Fibroblast of lung (primary cell): ENCODE measurements at regions not wholly inside any gene's neighbourhood (a gene's known extent, or its start where the extent isn't known, plus 50 kb on each side); places are given as distances from the start of the nearest gene placed in this dataset.

Experiments used
- EZH2 ChIP-seq: IDR thresholded peaks from 2 replicates; pipeline ENCODE4 v1.5.1; 2012; ENCODE audit warnings: low read length, control low read depth, mild to moderate bottlenecking; ENCODE audit errors: missing control alignments
- TF ChIP-seq, protein P1 (sequence below), 2 donors: IDR thresholded peaks in 1 of 2; conservative IDR thresholded peaks in 1 of 2; 1 replicate in 1 of 2; 2 replicates in 1 of 2; pipeline ENCODE4 v1.5.1; 2011 to 2012; ENCODE audit warnings: low read length in 2 of 2, control low read depth in 1 of 2, inconsistent platforms in 1 of 2, low read depth in 1 of 2, mild to moderate bottlenecking in 1 of 2

DNA sequence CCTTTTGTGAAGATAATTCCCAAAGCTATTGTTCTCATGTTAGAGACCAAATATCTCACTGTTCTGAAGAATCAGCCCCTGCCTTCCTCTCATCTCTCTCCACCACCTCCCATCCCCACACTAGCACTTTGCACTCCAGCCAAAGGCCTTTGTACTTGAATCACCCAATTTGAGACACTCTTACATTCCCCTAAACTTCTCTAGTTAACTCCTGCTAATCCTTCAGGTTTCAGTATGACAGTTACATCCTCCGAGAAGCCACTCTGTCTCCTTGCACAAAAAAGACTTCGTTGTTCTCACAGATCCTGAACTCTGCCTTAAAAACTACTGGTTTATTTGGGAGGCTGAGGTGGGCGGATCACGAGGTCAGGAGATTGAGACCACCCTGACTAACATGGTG, 227.5 kb downstream of the PIK3R1 start:
- TF ChIP-seq, protein P1, sequence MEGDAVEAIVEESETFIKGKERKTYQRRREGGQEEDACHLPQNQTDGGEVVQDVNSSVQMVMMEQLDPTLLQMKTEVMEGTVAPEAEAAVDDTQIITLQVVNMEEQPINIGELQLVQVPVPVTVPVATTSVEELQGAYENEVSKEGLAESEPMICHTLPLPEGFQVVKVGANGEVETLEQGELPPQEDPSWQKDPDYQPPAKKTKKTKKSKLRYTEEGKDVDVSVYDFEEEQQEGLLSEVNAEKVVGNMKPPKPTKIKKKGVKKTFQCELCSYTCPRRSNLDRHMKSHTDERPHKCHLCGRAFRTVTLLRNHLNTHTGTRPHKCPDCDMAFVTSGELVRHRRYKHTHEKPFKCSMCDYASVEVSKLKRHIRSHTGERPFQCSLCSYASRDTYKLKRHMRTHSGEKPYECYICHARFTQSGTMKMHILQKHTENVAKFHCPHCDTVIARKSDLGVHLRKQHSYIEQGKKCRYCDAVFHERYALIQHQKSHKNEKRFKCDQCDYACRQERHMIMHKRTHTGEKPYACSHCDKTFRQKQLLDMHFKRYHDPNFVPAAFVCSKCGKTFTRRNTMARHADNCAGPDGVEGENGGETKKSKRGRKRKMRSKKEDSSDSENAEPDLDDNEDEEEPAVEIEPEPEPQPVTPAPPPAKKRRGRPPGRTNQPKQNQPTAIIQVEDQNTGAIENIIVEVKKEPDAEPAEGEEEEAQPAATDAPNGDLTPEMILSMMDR (conservative IDR thresholded peaks at IDR 0.05 in 1 of 2, IDR thresholded peaks at IDR 0.05 in 1 of 2; ENCODE audit: low read depth in 1 of 2, low read length in 2 of 2): no peak
- TF ChIP-seq EZH2: no peak
